Activated T-helper 1 cell treated with anti-CD3 and anti-CD28 coated beads, Interleukin-12 subunit alpha, Interleukin-12 subunit beta, Interleukin-2, Interleukin-4 antibody, amounts not matched to agents 30 ng/mL and 10 ng/mL and 1 ng/mL, durations not matched to agents 14 hours and 24 hours and 36 hours (primary cell): ENCODE measurements at regions not wholly inside any gene's neighbourhood (a gene's known extent, or its start where the extent isn't known, plus 50 kb on each side); places are given as distances from the start of the nearest gene placed in this dataset.

ENCODE experiments used
- DNase-seq: peaks from one replicate; pipeline ENCODE4 v3.0.0; 2021; ENCODE audit warnings: low spot score
- H3K27ac Mint-ChIP-seq: one replicate; pipeline ENCODE4 v1.8.0; 2021; ENCODE audit warnings: mild to moderate bottlenecking, mixed read lengths
- H3K27me3 Mint-ChIP-seq: one replicate; pipeline ENCODE4 v1.8.0; 2022; ENCODE audit warnings: mild to moderate bottlenecking, moderate library complexity, mixed read lengths; ENCODE audit not compliant: insufficient read depth
- H3K36me3 Mint-ChIP-seq: one replicate; pipeline ENCODE4 v1.8.0; 2021; ENCODE audit warnings: low read depth, mixed read lengths
- H3K4me1 Mint-ChIP-seq: one replicate; pipeline ENCODE4 v1.8.0; 2021; ENCODE audit warnings: low read depth, mixed read lengths
- H3K4me3 Mint-ChIP-seq: one replicate; pipeline ENCODE4 v1.8.0; 2021; ENCODE audit warnings: mild to moderate bottlenecking, moderate library complexity, mixed read lengths
- H3K9me3 Mint-ChIP-seq: one replicate; pipeline ENCODE4 v1.8.0; 2021; ENCODE audit warnings: mixed read lengths
- intact Hi-C: fragments of 100-400 bp; cut with micrococcal nuclease; formaldehyde crosslinking; loops from one replicate; pipeline ENCODE4 v1.15.1; 2024

DNA sequence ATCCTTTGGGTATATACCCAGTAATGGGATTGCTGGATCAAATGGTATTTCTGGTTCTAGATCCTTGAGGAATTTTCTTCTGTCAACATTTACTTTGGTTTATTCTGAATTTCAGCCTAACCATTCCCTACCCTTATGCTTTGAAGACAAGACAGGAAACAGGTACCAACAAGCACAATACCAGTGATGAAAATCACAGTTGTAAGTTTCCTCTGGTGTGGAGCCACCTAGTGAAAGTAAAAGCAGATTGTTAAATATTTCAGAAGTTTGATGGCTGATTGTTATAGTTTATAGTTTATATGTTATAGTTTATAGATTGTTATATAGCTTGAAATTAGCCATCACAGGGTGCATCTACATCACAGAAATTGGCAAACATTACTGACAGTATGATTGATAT lies 104.5 kb upstream of the AGA start:
- no peaks in the 10 kb centered on the region for H3K4me1 Mint-ChIP-seq
- no peaks in the 10 kb centered on the region for H3K36me3 Mint-ChIP-seq
- no peak for DNase-seq
- intact Hi-C loops, result loop anchor here (1.0 kb wide), 1 partner anchor 296 kb away; no protein-coding TSS in a partner anchor
- no peaks in the 10 kb centered on the region for H3K9me3 Mint-ChIP-seq
- no peak overlapping the region for H3K27ac Mint-ChIP-seq
- no peaks in the 10 kb centered on the region for H3K27me3 Mint-ChIP-seq
- H3K4me3 Mint-ChIP-seq, result no peak overlapping the region

DNA sequence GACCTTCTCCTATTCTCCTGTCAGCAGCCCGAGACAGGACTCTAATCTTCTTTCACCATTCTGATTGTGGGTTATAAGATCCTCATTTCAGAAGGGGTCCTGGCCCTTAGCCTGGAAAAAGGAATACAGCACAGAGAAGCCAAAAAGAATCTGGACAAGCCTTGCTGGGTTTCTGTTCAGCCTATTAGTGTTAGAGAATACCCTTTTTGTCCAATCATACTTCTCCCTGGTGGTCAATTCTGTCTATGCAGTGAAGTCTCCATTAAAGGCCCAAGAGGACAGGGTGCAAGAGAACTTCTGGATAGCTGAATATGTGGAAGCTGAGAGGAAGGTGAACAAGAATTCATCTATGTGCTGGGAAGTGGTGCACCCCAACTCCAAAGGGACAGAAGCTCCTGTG lies 105.7 kb upstream of the AGA start:
- H3K27ac Mint-ChIP-seq, result no peak overlapping the region
- intact Hi-C loops, result no loop called here
- H3K36me3 Mint-ChIP-seq, result no peaks in the 10 kb centered on the region
- no peak overlapping the region for H3K4me3 Mint-ChIP-seq
- H3K27me3 Mint-ChIP-seq, result no peaks in the 10 kb centered on the region
- DNase-seq, result no peak
- H3K9me3 Mint-ChIP-seq, result no peaks in the 10 kb centered on the region
- no peaks in the 10 kb centered on the region for H3K4me1 Mint-ChIP-seq

DNA sequence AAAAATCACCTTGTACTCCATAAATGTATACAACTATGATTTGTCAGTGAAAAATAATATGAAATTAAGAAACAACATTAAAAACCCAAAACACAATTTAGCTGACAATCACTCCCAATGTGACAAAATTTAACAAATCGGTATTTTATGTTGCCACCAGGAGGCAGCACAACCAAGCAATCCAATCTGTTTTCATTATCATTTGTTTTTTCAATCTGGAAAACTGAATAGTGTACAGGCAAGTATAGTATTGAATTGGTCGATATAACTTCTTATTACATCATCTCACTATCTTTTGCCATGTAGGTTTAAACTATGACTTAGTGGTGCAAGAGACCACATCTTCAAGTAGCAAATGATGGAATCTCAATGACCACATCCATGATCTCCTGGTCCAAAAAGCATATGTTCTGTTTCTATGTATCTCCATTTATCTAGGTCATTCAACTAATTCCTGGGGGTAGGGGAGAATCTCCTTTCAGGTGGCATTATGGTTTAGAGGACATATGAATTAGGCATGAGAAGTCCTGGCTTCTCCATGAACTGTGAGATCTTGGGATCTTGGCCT lies 112.9 kb upstream of the AGA start:
- no peak overlapping the region for H3K27ac Mint-ChIP-seq
- no peaks in the 10 kb centered on the region for H3K36me3 Mint-ChIP-seq
- H3K4me1 Mint-ChIP-seq, result no peaks in the 10 kb centered on the region
- no peak for DNase-seq
- intact Hi-C loops, result loop anchor here (1.0 kb wide), 1 partner anchor 305 kb away; no protein-coding TSS in a partner anchor
- no peaks in the 10 kb centered on the region for H3K27me3 Mint-ChIP-seq
- no peak overlapping the region for H3K4me3 Mint-ChIP-seq
- no peaks in the 10 kb centered on the region for H3K9me3 Mint-ChIP-seq

DNA sequence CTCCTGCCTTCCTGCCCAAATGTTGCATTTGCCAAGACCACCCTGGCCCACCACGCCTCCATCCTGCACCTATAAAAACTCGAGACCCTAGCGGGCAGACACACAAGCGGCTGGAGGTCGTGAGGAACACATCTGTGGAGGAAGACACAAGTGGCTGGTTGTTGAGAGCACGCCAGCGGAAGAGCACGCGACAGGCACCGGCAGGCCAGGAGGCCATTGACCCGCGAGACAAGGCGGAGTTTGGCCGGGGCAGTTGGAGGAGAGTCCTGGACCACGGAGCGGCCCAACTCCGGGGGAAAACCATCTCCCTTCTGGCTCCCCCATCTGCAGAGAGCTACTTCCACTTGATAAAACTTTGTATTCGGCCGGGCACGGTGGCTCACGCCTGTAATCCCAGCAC lies 115.2 kb upstream of the AGA start:
- Mint-ChIP-seq H3K4me1 (no peaks in the 10 kb centered on the region), H3K4me3 (no peak overlapping the region), H3K27ac (no peak overlapping the region), H3K27me3 (no peaks in the 10 kb centered on the region), H3K9me3 (no peaks in the 10 kb centered on the region), H3K36me3 (no peaks in the 10 kb centered on the region)
- no peak for DNase-seq
- intact Hi-C loops, result no loop called here

DNA sequence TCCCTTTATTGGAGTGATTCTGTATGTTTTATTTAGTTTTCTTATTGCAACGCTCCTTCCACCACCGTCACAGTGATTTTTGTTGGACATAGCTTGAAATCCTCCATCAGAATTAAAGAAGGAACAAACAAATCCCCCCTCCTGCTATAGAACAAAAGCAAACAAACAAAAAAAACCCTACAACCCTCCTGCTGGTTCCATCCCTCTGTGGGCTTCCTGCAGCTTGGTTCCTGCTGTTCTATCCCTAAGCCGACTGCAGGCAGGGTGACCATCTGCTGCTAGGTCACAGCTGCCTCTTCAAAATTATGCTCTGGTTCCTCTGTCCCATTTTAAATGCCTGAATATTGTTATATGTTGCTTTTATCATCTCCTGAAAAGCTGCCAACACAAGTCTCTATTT lies 116.8 kb upstream of the AGA start:
- intact Hi-C loops, result no loop called here
- DNase-seq, result no peak
- H3K9me3 Mint-ChIP-seq, result no peaks in the 10 kb centered on the region
- no peak overlapping the region for H3K4me3 Mint-ChIP-seq
- H3K27ac Mint-ChIP-seq, result no peak overlapping the region
- no peaks in the 10 kb centered on the region for H3K27me3 Mint-ChIP-seq
- H3K36me3 Mint-ChIP-seq, result no peaks in the 10 kb centered on the region
- H3K4me1 Mint-ChIP-seq, result no peaks in the 10 kb centered on the region

DNA sequence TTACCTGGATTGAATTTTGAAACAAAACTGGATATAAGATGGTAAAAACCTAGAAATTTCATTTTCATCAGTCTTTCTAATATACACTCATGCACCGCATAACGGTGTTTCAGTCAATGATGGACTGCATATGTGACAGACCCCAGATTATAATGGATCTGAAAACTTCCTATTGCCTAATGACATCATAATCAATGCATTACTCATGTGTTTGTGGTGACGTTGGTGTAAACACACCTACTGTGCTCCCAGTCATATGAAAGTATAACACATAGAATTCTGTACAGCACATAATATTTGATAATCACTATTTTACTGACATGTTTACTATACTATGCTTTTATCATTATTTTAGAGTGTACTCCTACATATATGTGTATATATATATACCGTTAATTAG lies 119.9 kb upstream of the AGA start:
- Mint-ChIP-seq H3K36me3 (no peaks in the 10 kb centered on the region), H3K27me3 (no peaks in the 10 kb centered on the region), H3K9me3 (no peaks in the 10 kb centered on the region), H3K27ac (no peak overlapping the region), H3K4me3 (no peak overlapping the region), H3K4me1 (no peaks in the 10 kb centered on the region)
- no peak for DNase-seq
- intact Hi-C loops, result no loop called here

DNA sequence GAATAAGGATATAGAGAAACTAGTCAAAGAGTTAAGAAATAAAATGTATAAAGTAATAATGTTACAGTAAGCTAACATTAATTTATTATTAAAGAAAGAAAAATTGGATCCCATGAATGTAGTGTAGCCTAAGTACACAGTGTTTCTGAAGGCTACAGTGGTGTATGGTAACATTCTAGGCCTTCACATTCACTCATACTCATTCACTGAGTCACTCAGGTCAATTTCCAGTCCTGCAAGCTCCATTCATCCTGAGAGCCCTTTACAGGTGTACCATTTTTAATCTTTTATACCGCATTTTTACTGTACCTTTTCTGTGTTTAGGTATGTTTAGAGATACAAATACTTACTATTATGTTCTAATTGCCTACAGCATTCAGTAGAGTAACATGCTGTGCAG lies 120.6 kb upstream of the AGA start:
- intact Hi-C loops, result no loop called here
- Mint-ChIP-seq H3K36me3 (no peaks in the 10 kb centered on the region), H3K27ac (no peak overlapping the region), H3K4me3 (no peak overlapping the region), H3K27me3 (peaks cover 1% of the 10 kb centered on the region), H3K9me3 (no peaks in the 10 kb centered on the region), H3K4me1 (no peaks in the 10 kb centered on the region)
- DNase-seq, result no peak

DNA sequence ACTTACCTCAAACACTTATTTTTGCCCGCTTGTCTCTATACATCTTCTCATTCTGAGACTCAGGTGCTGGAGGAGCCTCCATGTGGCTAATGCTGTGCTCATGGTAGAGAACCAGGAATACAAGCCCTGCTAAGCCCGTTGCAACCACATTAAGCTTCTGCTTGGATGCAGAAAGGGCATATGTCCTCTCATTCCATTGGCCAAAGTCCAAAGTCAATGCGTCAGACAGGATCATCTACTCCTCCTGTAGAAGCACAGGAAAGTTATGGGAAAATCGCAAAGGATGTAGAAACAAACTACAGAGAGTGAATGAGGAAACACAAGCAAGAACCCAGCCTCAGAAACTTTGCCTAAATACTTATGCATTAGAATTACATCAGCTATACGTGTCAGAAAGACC lies 124.5 kb upstream of the AGA start:
- Mint-ChIP-seq H3K27ac (no peak overlapping the region), H3K4me3 (no peak overlapping the region), H3K36me3 (no peaks in the 10 kb centered on the region), H3K4me1 (no peaks in the 10 kb centered on the region), H3K27me3 (peaks cover 3% of the 10 kb centered on the region), H3K9me3 (no peaks in the 10 kb centered on the region)
- DNase-seq, result no peak
- intact Hi-C loops, result no loop called here

DNA sequence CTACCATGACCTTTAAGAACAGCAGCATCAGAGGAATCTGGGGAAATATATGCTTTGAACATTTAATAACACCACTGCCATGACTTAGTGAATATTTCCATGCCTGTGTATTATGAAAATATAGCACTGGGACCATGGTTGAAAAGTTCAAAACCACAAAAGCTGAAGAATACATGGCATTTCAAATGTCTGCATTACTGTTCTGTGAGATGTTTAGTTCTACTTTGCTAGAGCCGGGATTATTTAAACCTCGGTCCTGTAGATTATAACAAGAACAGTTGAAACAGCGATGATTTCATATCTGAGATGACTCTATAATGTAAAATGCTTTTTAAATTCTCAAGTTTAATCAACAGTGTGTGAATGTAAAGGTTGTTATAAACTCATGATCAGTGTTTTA lies 126.7 kb upstream of the AGA start:
- H3K27ac Mint-ChIP-seq, result no peak overlapping the region
- intact Hi-C loops, result no loop called here
- no peak for DNase-seq

DNA sequence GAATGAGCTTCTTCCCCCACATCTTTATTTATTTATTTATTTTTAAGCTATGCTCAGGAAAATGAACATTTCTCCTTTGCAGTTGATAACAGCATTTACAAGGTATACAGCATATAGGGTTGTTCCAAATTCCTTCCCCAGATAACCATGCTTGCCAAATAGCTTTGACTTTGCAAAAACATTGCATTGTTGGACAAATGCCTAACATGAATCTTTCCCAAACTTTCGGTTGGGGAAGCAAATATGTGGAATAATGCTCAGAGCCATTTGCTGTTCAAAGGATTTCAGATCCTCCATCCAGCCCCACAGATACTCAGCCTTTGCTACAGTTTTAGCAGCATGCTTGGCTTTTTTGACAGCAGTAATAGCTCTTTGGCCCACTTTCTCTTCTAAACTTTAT lies 127.2 kb upstream of the AGA start:
- H3K27ac Mint-ChIP-seq, result no peak overlapping the region
- no peaks in the 10 kb centered on the region for H3K36me3 Mint-ChIP-seq
- no peak for DNase-seq
- no peaks in the 10 kb centered on the region for H3K4me1 Mint-ChIP-seq
- peaks cover 5% of the 10 kb centered on the region for H3K27me3 Mint-ChIP-seq
- intact Hi-C loops, result no loop called here
- H3K9me3 Mint-ChIP-seq, result no peaks in the 10 kb centered on the region
- H3K4me3 Mint-ChIP-seq, result no peak overlapping the region

More for the DNA sequence above, 126.7 kb upstream of the AGA start:
- Mint-ChIP-seq H3K4me3 (no peak overlapping the region), H3K36me3 (no peaks in the 10 kb centered on the region), H3K27me3 (peaks cover 5% of the 10 kb centered on the region), H3K9me3 (no peaks in the 10 kb centered on the region), H3K4me1 (no peaks in the 10 kb centered on the region)

DNA sequence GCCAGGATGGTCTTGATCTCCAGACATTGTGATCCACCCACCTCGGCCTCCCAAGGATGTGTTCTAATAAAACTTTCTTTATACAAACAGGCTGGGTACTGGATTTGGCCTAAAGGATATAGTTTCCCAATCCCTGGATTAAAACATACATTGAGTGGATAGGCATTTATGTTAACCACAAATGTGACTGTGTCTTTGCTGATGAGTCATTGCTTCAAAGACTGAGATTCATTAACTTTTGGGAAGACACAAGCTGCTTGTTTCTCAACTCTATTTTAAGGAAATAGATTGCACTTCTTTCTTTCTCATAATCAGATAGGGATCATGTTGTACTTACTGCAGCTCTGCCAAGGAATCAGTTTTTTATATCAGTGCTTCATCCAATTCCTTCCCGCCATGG lies 131.3 kb upstream of the AGA start:
- intact Hi-C loops, result no loop called here
- H3K27me3 Mint-ChIP-seq, result peaks cover 4% of the 10 kb centered on the region
- H3K27ac Mint-ChIP-seq, result no peak overlapping the region
- no peaks in the 10 kb centered on the region for H3K4me1 Mint-ChIP-seq
- no peak overlapping the region for H3K4me3 Mint-ChIP-seq
- no peak for DNase-seq
- H3K36me3 Mint-ChIP-seq, result no peaks in the 10 kb centered on the region
- no peaks in the 10 kb centered on the region for H3K9me3 Mint-ChIP-seq

DNA sequence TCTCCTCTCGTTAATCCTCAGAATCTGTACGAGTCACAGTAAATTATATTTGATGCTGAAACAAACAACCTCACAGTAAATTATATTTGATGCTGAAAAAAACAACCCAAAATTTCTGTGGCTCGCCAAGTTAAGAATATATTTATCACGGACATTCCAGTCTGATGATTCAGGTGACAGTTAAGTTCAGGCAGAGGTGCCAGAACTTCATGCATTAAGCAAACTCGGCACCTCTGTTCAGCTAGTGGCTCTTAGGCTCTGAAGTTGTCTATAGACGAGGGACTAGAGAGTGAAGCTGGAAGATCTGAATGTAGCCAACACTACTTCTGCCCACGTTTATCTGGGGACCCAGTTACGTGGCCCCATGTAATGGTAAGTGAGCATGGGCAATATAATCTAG lies 132.2 kb upstream of the AGA start:
- Mint-ChIP-seq H3K27me3 (peaks cover 4% of the 10 kb centered on the region), H3K9me3 (no peaks in the 10 kb centered on the region), H3K4me1 (no peaks in the 10 kb centered on the region), H3K4me3 (no peak overlapping the region), H3K27ac (no peak overlapping the region), H3K36me3 (no peaks in the 10 kb centered on the region)
- intact Hi-C loops, result no loop called here
- DNase-seq, result no peak

DNA sequence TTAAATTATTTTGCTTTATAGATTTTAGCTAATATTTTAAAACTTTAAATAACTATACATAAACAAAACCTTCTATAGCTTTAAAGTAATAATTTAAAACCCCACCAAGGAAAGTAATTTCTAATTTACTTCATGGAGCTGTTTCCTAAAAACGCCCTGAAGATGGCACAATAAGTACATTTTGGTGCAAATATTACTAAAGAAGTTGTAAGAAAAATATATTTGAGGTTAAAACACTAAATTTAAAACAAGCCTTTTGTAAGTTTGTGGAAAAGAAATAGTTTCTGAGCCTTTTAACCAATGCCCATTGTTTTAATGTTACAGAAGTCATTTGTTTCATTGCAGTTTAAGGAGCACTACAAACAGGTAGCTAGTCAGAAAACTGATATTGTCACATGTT lies 137.4 kb upstream of the AGA start:
- peaks cover 2% of the 10 kb centered on the region for H3K27me3 Mint-ChIP-seq

DNA sequence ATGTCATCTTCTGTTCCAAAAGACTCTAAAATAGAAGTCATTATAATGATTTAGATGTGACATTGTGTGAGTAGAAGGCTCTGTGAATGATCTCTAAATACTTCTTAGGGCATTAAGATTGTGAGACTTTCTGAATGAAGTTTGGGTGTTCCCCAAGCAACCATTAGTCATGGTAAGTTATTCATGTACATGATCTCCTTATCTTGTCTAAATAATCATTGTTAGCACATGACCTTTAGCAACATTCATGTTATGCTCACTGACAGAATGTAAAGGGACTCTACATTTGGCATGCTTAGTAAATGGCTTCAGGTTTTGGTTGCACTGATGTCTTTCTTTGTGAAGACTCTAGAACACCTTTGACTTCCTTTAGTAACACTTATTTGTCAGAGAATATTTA lies 140.8 kb upstream of the AGA start:
- Mint-ChIP-seq H3K36me3 (no peaks in the 10 kb centered on the region), H3K4me1 (no peaks in the 10 kb centered on the region), H3K27ac (no peak overlapping the region), H3K27me3 (no peaks in the 10 kb centered on the region), H3K9me3 (no peaks in the 10 kb centered on the region), H3K4me3 (no peak overlapping the region)
- intact Hi-C loops, result no loop called here
- DNase-seq, result no peak

More for the DNA sequence above, 137.4 kb upstream of the AGA start:
- H3K4me3 Mint-ChIP-seq, result no peak overlapping the region
- no peak overlapping the region for H3K27ac Mint-ChIP-seq
- H3K36me3 Mint-ChIP-seq, result no peaks in the 10 kb centered on the region
- no peaks in the 10 kb centered on the region for H3K9me3 Mint-ChIP-seq
- H3K4me1 Mint-ChIP-seq, result no peaks in the 10 kb centered on the region
- no peak for DNase-seq
- intact Hi-C loops, result no loop called here
